ENCODE measurements at regions not wholly inside any gene's neighbourhood (a gene's known extent, or its start where the extent isn't known, plus 50 kb on each side); places are given as distances from the start of the nearest gene placed in this dataset.

DNA sequence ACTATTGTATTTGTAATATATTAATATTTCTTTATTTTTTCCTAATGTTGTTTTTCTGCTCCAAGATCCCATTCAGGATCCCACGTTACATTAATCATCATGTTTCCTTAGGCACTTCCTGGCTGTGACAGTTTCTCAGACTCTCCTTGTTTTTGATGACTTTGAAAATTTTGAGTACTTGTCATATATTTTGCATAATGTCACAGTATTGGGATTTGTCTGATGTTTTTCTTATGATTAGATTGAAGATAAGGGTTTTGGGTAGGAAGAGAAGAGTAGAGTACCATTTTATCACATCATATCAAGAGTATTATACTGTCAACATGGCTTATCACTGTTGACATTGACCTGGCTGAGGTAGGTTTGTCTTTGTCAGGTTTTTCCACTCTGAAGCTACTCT lies 146.3 kb upstream of the TPK1 start:
- Histone ChIP-seq H4K20me1 (ENCODE audit: control insufficient read depth, extremely low read depth, insufficient read depth, low read length) (no peaks in the 10 kb centered on the region), H3K9me3 (ENCODE audit: control insufficient read depth, low read depth, low read length) (no peaks in the 10 kb centered on the region), H3K9ac (ENCODE audit: control insufficient read depth, extremely low read depth, insufficient read depth, low read length) (no peak overlapping the region), H3K4me1 (ENCODE audit: control insufficient read depth, extremely low read depth, insufficient read depth, low read length) (no peaks in the 10 kb centered on the region), H3K4me3 (ENCODE audit: control insufficient read depth in 2 of 3, extremely low read depth in 1 of 3, insufficient read depth in 2 of 3, low read depth in 1 of 3, low read length in 3 of 3) (no peak overlapping the region), H3K4me2 (ENCODE audit: control insufficient read depth, extremely low read depth, insufficient read depth, low read depth, low read length) (no peak overlapping the region), H3K79me2 (ENCODE audit: control insufficient read depth, insufficient read depth, low read length) (no peaks in the 10 kb centered on the region), H2AFZ (ENCODE audit: control insufficient read depth, low read length) (no peak overlapping the region), H3K27ac (ENCODE audit: control insufficient read depth, insufficient read depth, low read length) (no peak overlapping the region), H3K36me3 (ENCODE audit: control insufficient read depth in 2 of 2, extremely low read depth in 1 of 2, insufficient read depth in 2 of 2, low read length in 2 of 2) (no peaks in the 10 kb centered on the region), H3K9me1 (ENCODE audit: control insufficient read depth, extremely low read depth, insufficient read depth, low read length) (no peaks in the 10 kb centered on the region), H3K27me3 (ENCODE audit: control insufficient read depth, extremely low read depth, insufficient read depth, low read length) (no peaks in the 10 kb centered on the region)
- FAIRE-seq (no peak), DNase-seq (ENCODE audit: low read depth, low spot score) (no peak)
- dilution Hi-C loops (cut with MboI; ENCODE audit: extremely low pct_ligation_motif_present, low sequenced_read_pairs) = no loop called here
- TF ChIP-seq, protein P1, sequence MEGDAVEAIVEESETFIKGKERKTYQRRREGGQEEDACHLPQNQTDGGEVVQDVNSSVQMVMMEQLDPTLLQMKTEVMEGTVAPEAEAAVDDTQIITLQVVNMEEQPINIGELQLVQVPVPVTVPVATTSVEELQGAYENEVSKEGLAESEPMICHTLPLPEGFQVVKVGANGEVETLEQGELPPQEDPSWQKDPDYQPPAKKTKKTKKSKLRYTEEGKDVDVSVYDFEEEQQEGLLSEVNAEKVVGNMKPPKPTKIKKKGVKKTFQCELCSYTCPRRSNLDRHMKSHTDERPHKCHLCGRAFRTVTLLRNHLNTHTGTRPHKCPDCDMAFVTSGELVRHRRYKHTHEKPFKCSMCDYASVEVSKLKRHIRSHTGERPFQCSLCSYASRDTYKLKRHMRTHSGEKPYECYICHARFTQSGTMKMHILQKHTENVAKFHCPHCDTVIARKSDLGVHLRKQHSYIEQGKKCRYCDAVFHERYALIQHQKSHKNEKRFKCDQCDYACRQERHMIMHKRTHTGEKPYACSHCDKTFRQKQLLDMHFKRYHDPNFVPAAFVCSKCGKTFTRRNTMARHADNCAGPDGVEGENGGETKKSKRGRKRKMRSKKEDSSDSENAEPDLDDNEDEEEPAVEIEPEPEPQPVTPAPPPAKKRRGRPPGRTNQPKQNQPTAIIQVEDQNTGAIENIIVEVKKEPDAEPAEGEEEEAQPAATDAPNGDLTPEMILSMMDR (optimal IDR thresholded peaks at IDR 0.05 in 1 of 3, IDR thresholded peaks at IDR 0.05 in 1 of 3, conservative IDR thresholded peaks at IDR 0.05 in 1 of 3; ENCODE audit: extremely low read depth in 1 of 3, insufficient read depth in 2 of 3, low read length in 3 of 3) = no peak
- TF ChIP-seq EZH2 (IDR thresholded peaks at IDR 0.05; ENCODE audit: low read length) = no peak

DNA sequence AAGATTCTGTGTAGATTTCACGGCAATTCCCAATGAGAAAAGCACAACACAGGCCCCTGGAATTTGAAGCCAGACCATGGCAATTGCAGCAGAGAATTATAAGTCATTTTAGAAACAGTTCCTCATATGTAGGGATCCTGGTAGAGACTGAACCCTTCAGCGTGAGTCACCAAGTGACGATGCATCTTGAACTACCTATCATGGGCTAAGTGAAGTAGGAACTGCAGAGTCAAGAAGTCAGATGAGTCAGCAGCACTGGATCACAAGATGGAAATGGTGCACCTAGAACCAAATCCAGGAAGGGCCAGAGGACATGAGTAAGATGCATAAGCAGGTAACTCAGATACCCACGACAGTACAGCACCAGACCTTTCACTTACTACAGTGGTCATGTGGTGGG lies 140.0 kb upstream of the TPK1 start:
- peaks cover 1% of the 10 kb centered on the region for H3K9me3 ChIP-seq (ENCODE audit: control insufficient read depth, low read depth, low read length)
- no peak overlapping the region for H3K9ac ChIP-seq (ENCODE audit: control insufficient read depth, extremely low read depth, insufficient read depth, low read length)
- H2AFZ ChIP-seq (ENCODE audit: control insufficient read depth, low read length) = no peak overlapping the region
- TF ChIP-seq, protein P1 (optimal IDR thresholded peaks at IDR 0.05 in 1 of 3, IDR thresholded peaks at IDR 0.05 in 1 of 3, conservative IDR thresholded peaks at IDR 0.05 in 1 of 3; ENCODE audit: extremely low read depth in 1 of 3, insufficient read depth in 2 of 3, low read length in 3 of 3) = no peak
- no peak for TF ChIP-seq EZH2 (IDR thresholded peaks at IDR 0.05; ENCODE audit: low read length)
- H3K79me2 ChIP-seq (ENCODE audit: control insufficient read depth, insufficient read depth, low read length) = no peaks in the 10 kb centered on the region
- H3K4me2 ChIP-seq (ENCODE audit: control insufficient read depth, extremely low read depth, insufficient read depth, low read depth, low read length) = no peak overlapping the region
- dilution Hi-C loops (cut with MboI; ENCODE audit: extremely low pct_ligation_motif_present, low sequenced_read_pairs) = no loop called here
- no peaks in the 10 kb centered on the region for H3K36me3 ChIP-seq (ENCODE audit: control insufficient read depth in 2 of 2, extremely low read depth in 1 of 2, insufficient read depth in 2 of 2, low read length in 2 of 2)
- H3K4me1 ChIP-seq (ENCODE audit: control insufficient read depth, extremely low read depth, insufficient read depth, low read length) = no peaks in the 10 kb centered on the region
- FAIRE-seq (no peak), DNase-seq (ENCODE audit: low read depth, low spot score) (no peak)
- no peak overlapping the region for H3K27ac ChIP-seq (ENCODE audit: control insufficient read depth, insufficient read depth, low read length)
- no peaks in the 10 kb centered on the region for H3K27me3 ChIP-seq (ENCODE audit: control insufficient read depth, extremely low read depth, insufficient read depth, low read length)
- no peaks in the 10 kb centered on the region for H4K20me1 ChIP-seq (ENCODE audit: control insufficient read depth, extremely low read depth, insufficient read depth, low read length)
- H3K9me1 ChIP-seq (ENCODE audit: control insufficient read depth, extremely low read depth, insufficient read depth, low read length) = no peaks in the 10 kb centered on the region
- H3K4me3 ChIP-seq (ENCODE audit: control insufficient read depth in 2 of 3, extremely low read depth in 1 of 3, insufficient read depth in 2 of 3, low read depth in 1 of 3, low read length in 3 of 3) = no peak overlapping the region

Measured in keratinocyte (primary cell).